Endodermal cell (in vitro differentiated cells): ENCODE measurements at regions not wholly inside any gene's neighbourhood (a gene's known extent, or its start where the extent isn't known, plus 50 kb on each side); places are given as distances from the start of the nearest gene placed in this dataset.

Experiments used
- DNase-seq: peaks from one replicate; pipeline ENCODE4 v3.0.0-alpha.2; 2017
- H3K27ac ChIP-seq: 2 replicates; pipeline ENCODE4 v1.5.1; 2013; ENCODE audit warnings: mild to moderate bottlenecking, low read depth, low read length, moderate library complexity
- H3K27me3 ChIP-seq: 2 replicates; pipeline ENCODE4 v1.6.1; 2013; ENCODE audit warnings: mild to moderate bottlenecking, low read length, moderate library complexity; ENCODE audit not compliant: insufficient read depth, control insufficient read depth, poor library complexity, severe bottlenecking
- H3K36me3 ChIP-seq: 2 replicates; pipeline ENCODE4 v1.7.0; 2013; ENCODE audit warnings: mild to moderate bottlenecking, low read length, moderate library complexity; ENCODE audit not compliant: control insufficient read depth, insufficient read depth
- H3K4me1 ChIP-seq: one replicate; pipeline ENCODE4 v1.7.0; 2013; ENCODE audit warnings: low read length; ENCODE audit not compliant: control insufficient read depth, insufficient read depth
- H3K4me3 ChIP-seq: 2 replicates; pipeline ENCODE4 v1.5.1; 2013; ENCODE audit warnings: mild to moderate bottlenecking, low read length, moderate library complexity
- H3K9ac ChIP-seq: 2 replicates; pipeline ENCODE4 v1.6.1; 2013; ENCODE audit warnings: mild to moderate bottlenecking, low read length, moderate library complexity; ENCODE audit not compliant: poor library complexity, severe bottlenecking; ENCODE audit errors: extremely low read depth
- H3K9me3 ChIP-seq: 2 replicates; pipeline ENCODE4 v1.6.1; 2013; ENCODE audit warnings: mild to moderate bottlenecking, low read length, moderate library complexity; ENCODE audit not compliant: control insufficient read depth
- H3K27ac Mint-ChIP-seq: 2 replicates; pipeline ENCODE4 v1.8.0; 2020; ENCODE audit warnings: mixed read lengths
- H3K27me3 Mint-ChIP-seq: 2 replicates; pipeline ENCODE4 v1.8.0; 2021; ENCODE audit warnings: mild to moderate bottlenecking, mixed read lengths; ENCODE audit not compliant: insufficient read depth
- H3K36me3 Mint-ChIP-seq: 2 replicates; pipeline ENCODE4 v1.8.0; 2020; ENCODE audit warnings: low read depth, mixed read lengths
- H3K4me1 Mint-ChIP-seq: 2 replicates; pipeline ENCODE4 v1.8.0; 2020; ENCODE audit warnings: mixed read lengths
- H3K4me3 Mint-ChIP-seq: 2 replicates; pipeline ENCODE4 v1.8.0; 2020; ENCODE audit warnings: mild to moderate bottlenecking, moderate library complexity, mixed read lengths
- H3K9me3 Mint-ChIP-seq: 2 replicates; pipeline ENCODE4 v1.8.0; 2020; ENCODE audit warnings: mild to moderate bottlenecking, mixed read lengths
- CTCF ChIP-seq: fragments of 200-600 bp; sonication (generic); conservative IDR thresholded peaks from 2 replicates; pipeline ENCODE4 v1.5.0; 2021; ENCODE audit warnings: antibody characterized with exemption, mild to moderate bottlenecking
- WGBS, 2 experiments: methylation state at CpG; one replicate each; pipeline versions ENCODE4 v1.1.5 to v1.1.7; 2013; ENCODE audit warnings: missing lambda C conversion rate in 2 of 2, mixed read lengths in 1 of 2; ENCODE audit not compliant: insufficient coverage in 1 of 2, insufficient read length in 1 of 2; 5-methylcytosine and 5-hydroxymethylcytosine counted together

- Mint-ChIP-seq H3K27ac (no peak overlapping the region), H3K9me3 (peaks cover 2% of the 10 kb centered on the region), H3K4me1 (peaks cover 9% of the 10 kb centered on the region), H3K27me3 (no peaks in the 10 kb centered on the region), H3K36me3 (no peaks in the 10 kb centered on the region), H3K4me3 (no peak overlapping the region)
- no peak overlapping the region for H3K4me3 ChIP-seq
- WGBS, 2 experiments = 88 to 94% methylated on average over 2 to 4 of the region's 4 CpGs
- H3K9me3 ChIP-seq = no peaks in the 10 kb centered on the region
- H3K27ac ChIP-seq = no peak overlapping the region
- H3K36me3 ChIP-seq = no peaks in the 10 kb centered on the region
- H3K4me1 ChIP-seq = no peaks in the 10 kb centered on the region
- no peaks in the 10 kb centered on the region for H3K27me3 ChIP-seq
- no peak for TF ChIP-seq CTCF
- H3K9ac ChIP-seq = no peak overlapping the region
- no peak for DNase-seq
These were observed 838.1 kb upstream of the AGA start for GRCh38 chr4:178280362-178280761.

GRCh38 chr4:178288462-178288861 is 846.2 kb upstream of the AGA start:
- Histone ChIP-seq H3K36me3 (no peaks in the 10 kb centered on the region), H3K27ac (no peak overlapping the region), H3K27me3 (no peaks in the 10 kb centered on the region), H3K4me3 (no peak overlapping the region), H3K4me1 (no peaks in the 10 kb centered on the region), H3K9ac (no peak overlapping the region), H3K9me3 (no peaks in the 10 kb centered on the region)
- no peaks in the 10 kb centered on the region for H3K4me1 Mint-ChIP-seq
- no peaks in the 10 kb centered on the region for H3K9me3 Mint-ChIP-seq
- no peaks in the 10 kb centered on the region for H3K27me3 Mint-ChIP-seq
- no peaks in the 10 kb centered on the region for H3K36me3 Mint-ChIP-seq
- no peak for DNase-seq
- H3K27ac Mint-ChIP-seq = no peak overlapping the region
- no peak for TF ChIP-seq CTCF
- no peak overlapping the region for H3K4me3 Mint-ChIP-seq

DNA sequence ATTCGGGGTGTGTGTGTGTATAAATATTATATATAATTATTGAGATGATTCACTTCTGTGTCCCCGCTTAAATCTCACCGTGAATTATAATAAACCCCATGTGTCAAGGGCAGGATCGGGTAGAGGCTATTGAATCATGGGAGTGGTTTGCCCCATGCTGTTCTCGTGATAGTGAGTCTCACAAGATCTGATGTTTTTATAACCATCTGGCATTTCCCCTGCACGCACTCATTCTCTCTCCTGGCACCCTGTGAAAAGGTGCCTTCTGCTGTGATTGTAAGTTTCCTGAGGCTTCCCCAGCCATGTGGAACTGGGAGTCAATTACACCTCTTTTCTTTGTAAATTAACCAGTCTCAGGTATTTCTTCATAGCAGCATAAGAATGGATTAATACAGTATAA is 851.4 kb upstream of the AGA start:
- H3K27ac ChIP-seq = no peak overlapping the region
- H3K4me3 ChIP-seq = no peak overlapping the region
- H3K36me3 ChIP-seq = no peaks in the 10 kb centered on the region
- 91 to 100% methylated on average over 4 to 6 of the region's 6 CpGs for WGBS, 2 experiments
- DNase-seq = no peak
- H3K9me3 Mint-ChIP-seq = no peaks in the 10 kb centered on the region
- H3K36me3 Mint-ChIP-seq = no peaks in the 10 kb centered on the region
- no peaks in the 10 kb centered on the region for H3K4me1 Mint-ChIP-seq
- H3K4me3 Mint-ChIP-seq = no peak overlapping the region
- H3K9ac ChIP-seq = no peak overlapping the region
- H3K27me3 ChIP-seq = no peaks in the 10 kb centered on the region
- H3K27ac Mint-ChIP-seq = no peak overlapping the region
- no peaks in the 10 kb centered on the region for H3K4me1 ChIP-seq
- TF ChIP-seq CTCF = no peak
- H3K9me3 ChIP-seq = no peaks in the 10 kb centered on the region
- H3K27me3 Mint-ChIP-seq = no peaks in the 10 kb centered on the region
